ENCODE measurements at regions not wholly inside any gene's neighbourhood (a gene's known extent, or its start where the extent isn't known, plus 50 kb on each side); places are given as distances from the start of the nearest gene placed in this dataset.
A peak's percentile ranks its signal among the peaks of the same experiment; 100 is the strongest.
"Not testable (repeated sequence)": the region's sequence is repeated elsewhere in the genome, so short reads cannot be mapped to it uniquely, and the experiment has no call there.

DNA sequence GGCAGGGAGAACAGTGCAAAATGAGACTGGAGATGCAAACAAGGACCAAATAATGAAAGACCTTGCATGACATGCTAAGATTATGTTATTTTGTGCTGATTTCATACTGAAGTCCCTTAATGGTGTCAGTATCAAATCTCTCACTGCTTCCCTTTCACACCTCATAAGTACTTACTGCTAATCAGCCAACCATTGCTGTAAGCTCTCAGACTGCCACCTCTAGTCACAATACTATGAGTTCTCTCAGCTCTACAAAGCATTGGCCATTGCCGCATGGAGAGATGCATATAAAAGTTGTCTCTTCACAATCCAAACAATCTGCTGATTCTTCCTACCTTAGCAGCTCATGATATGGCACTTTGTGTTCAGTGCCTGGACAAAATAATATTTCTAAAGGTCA is 375.4 kb downstream of the LTN1 start:
- Mint-ChIP-seq H3K27me3 (no peaks in the 10 kb centered on the region), H3K4me3 (no peak overlapping the region), H3K36me3 (peaks cover 9% of the 10 kb centered on the region), H3K9me3 (no peaks in the 10 kb centered on the region), H3K4me1 (peaks cover 5% of the 10 kb centered on the region), H3K27ac (no peak overlapping the region)
- ATAC-seq: no peak

DNA sequence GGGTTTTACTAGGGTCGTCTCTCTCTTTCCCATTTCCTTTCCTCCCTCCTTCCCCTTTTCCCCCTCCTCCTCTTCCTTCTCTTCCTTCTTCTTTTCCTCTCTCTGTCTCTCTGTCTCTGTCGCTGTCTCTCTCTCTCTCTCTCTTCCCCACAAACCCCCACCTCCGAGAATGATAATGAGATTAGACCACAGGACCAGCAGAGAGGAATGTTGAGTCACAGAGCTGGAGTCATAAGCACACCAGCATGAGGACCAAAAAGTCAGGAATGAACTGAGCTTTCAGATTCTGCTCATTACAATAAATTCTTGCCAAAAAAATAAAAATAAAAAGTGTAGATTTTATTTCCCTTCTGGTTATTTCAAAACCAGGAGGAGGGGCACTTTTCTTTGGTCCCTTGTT is 377.4 kb downstream of the LTN1 start:
- no peak overlapping the region for H3K4me3 Mint-ChIP-seq
- H3K9me3 Mint-ChIP-seq: peaks cover 3% of the 10 kb centered on the region
- ATAC-seq: no peak
- peaks cover 5% of the 10 kb centered on the region for H3K4me1 Mint-ChIP-seq
- no peak overlapping the region for H3K27ac Mint-ChIP-seq
- H3K36me3 Mint-ChIP-seq: no peaks in the 10 kb centered on the region
- H3K27me3 Mint-ChIP-seq: no peaks in the 10 kb centered on the region

DNA sequence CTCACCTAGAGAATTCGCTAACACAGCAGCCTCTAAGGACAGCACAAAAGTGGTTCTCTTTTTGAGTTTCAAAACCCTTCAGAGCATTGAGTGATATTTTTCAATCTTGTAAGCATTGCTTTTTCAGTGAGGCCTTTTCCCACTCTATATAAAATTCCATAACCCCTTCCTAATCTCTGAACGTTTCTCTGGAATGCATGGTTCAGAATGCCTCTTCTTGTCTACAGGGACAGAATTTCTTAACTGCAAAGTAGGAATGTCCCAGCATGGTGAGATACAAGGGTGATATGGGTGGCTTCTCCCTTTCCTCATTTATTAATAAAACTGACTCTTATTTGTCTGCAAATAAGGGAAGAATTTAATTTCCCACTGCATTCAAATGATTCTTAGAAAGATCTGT is 377.9 kb downstream of the LTN1 start:
- H3K27me3 Mint-ChIP-seq: no peaks in the 10 kb centered on the region
- peaks cover 5% of the 10 kb centered on the region for H3K4me1 Mint-ChIP-seq
- H3K4me3 Mint-ChIP-seq: no peak overlapping the region
- no peak for ATAC-seq
- peaks cover under 1% of the 10 kb centered on the region for H3K36me3 Mint-ChIP-seq
- H3K9me3 Mint-ChIP-seq: peaks cover 4% of the 10 kb centered on the region
- H3K27ac Mint-ChIP-seq: no peak overlapping the region

DNA sequence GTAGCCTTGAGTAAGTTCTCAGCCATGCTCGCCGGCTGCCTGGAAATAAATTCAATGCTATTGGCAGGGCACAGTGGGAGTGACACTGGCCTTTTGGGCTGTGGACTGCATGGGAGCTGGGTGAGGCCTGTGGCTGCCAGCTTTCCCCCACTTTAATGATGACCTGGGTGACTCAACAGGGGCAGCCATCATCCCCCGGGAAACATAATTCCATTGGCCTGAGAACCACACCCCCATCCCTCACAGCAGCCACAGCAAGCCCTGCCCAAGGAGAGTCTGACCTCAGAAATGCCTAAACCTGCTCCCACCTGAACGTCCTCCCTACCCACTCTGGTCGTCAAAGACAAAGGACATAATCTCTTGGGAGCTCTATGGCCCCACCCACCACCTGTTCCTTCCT is 384.0 kb downstream of the LTN1 start:
- Mint-ChIP-seq H3K4me1 (peaks cover 24% of the 10 kb centered on the region), H3K27me3 (no peaks in the 10 kb centered on the region), H3K9me3 (peaks cover 14% of the 10 kb centered on the region), H3K4me3 (no peak overlapping the region), H3K36me3 (peaks cover 12% of the 10 kb centered on the region), H3K27ac (peak overlapping the region; percentile 20)
- no peak for ATAC-seq

DNA sequence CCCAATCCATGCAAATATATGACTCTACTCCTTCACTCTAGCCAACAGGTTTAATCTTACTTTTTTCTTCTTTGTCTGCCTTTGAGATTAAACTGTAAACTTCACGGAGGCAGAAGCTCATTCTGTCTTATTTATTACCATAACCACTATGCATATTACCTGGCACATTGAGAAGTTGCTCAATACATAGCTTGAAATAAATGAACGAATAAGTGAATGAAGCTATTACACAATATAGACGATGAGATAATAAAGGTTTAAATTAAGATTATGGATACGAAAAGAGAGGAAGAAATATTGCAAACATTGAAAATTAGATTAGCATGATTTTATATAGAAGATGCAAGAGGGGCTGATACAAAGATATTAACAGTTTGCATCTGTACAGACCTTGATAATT is 385.1 kb downstream of the LTN1 start:
- no peak for ATAC-seq
- Mint-ChIP-seq H3K9me3 (peaks cover 14% of the 10 kb centered on the region), H3K27ac (no peak overlapping the region), H3K36me3 (peaks cover 12% of the 10 kb centered on the region), H3K4me1 (peaks cover 26% of the 10 kb centered on the region), H3K4me3 (no peak overlapping the region), H3K27me3 (no peaks in the 10 kb centered on the region)

DNA sequence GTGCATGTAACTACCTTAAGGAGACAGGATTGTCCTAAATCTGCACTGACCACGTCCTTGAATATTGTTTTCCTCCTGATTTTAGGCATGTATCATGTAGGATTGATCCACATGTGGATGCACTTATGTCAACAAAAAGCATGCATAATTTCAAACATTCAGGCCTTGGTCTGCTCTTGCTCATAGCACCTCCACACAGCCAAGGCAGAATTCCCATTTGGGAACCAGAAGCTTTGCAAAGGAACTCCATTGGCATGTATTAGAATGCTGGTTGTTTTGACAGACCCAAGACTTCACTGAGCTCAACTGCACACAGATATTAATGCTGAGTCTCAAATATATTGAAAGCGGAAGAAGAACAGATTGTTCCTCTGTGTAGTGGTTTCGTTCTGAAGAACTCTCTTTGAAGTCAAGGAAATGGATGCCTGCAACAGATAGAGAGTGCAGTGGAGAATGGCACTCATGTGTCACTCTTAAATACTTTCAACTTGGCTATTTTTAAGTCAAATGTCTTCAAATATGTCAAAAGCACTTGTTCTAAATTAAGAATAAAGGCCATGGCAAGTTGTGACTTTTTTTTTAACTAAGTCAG is 387.6 kb downstream of the LTN1 start:
- peaks cover 26% of the 10 kb centered on the region for H3K36me3 Mint-ChIP-seq
- no peaks in the 10 kb centered on the region for H3K27me3 Mint-ChIP-seq
- H3K9me3 Mint-ChIP-seq: peaks cover 23% of the 10 kb centered on the region
- no peak overlapping the region for H3K4me3 Mint-ChIP-seq
- H3K27ac Mint-ChIP-seq: no peak overlapping the region
- H3K4me1 Mint-ChIP-seq: peaks cover 26% of the 10 kb centered on the region
- peak; percentile 100 for ATAC-seq

DNA sequence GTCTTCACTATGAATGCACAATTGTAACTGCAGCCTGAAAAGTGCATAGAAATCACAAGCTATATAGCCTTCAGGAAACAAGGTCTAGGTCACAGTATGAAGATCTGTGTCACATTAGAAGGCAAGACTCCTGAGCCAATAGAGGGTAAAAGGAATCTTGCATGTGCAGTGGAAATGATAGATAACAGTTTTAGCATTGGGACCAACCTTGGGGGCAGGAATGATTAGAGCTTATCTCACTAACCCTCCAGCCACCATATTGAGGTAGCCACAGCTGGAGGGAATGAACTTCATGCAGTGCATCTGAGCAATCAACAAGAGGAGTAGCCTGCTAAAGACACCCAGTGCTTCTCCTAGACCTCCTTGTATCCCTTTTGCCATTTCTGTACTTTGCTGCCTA is 390.1 kb downstream of the LTN1 start:
- Mint-ChIP-seq H3K36me3 (peaks cover 20% of the 10 kb centered on the region), H3K4me3 (no peak overlapping the region), H3K27ac (no peak overlapping the region), H3K9me3 (peaks cover 21% of the 10 kb centered on the region), H3K4me1 (peaks cover 18% of the 10 kb centered on the region), H3K27me3 (no peaks in the 10 kb centered on the region)
- no peak for ATAC-seq

DNA sequence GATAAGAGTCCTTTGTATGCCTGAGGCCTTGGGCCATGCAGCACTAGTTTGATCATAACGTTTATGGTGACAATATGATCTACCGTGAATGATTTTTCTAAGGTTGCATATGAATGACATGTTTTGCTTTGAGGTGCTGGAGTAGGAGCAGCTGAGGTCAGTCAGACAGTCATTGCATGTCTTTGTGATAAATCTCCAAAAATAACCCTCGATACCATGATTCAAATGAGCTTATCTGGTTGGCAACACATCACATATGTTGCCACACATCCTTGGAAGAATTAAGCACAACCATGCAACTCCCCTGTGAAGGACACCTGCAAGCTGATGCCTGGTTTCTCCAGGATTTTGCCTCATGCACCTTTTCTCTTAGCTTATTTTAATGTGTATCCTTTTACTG is 394.5 kb downstream of the LTN1 start:
- no peaks in the 10 kb centered on the region for H3K27me3 Mint-ChIP-seq
- H3K9me3 Mint-ChIP-seq: peaks cover 23% of the 10 kb centered on the region
- ATAC-seq: no peak
- H3K4me1 Mint-ChIP-seq: no peaks in the 10 kb centered on the region
- H3K36me3 Mint-ChIP-seq: peaks cover 27% of the 10 kb centered on the region
- H3K4me3 Mint-ChIP-seq: no peak overlapping the region
- H3K27ac Mint-ChIP-seq: no peak overlapping the region

DNA sequence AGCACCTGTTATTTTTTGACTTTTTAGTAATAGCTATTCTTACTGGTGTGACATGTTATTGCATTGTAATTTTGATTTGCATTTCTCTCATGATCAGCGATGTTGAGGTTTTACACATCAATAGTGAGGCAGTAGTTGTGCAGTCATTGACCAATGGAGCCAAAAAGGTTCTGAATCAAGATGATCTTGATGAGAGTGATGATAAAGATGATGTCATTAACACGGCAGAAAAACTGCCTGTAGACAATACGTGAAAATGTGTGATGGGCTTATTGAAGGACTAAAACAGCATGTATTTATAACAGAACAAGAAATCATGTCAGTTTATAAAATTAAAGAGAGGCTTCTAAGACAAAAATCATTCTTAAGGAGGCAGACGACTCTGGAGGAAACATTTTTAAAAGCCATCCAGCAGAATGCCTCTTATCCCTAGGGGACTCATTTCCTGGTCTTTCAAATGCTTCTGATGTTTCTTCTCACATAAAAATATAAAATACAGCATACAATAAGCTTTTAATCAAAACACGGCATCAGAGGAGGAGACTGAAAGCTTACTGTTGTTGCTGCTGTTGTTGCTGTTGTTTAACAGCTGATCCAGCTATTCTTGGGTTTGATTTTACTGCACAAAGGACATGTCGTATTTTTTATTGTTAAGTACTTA is 400.3 kb downstream of the LTN1 start:
- H3K27ac Mint-ChIP-seq: no peak overlapping the region
- H3K9me3 Mint-ChIP-seq: peaks cover 8% of the 10 kb centered on the region
- ATAC-seq: no peak
- peaks cover 7% of the 10 kb centered on the region for H3K4me1 Mint-ChIP-seq
- H3K36me3 Mint-ChIP-seq: peaks cover 4% of the 10 kb centered on the region
- H3K27me3 Mint-ChIP-seq: no peaks in the 10 kb centered on the region
- H3K4me3 Mint-ChIP-seq: no peak overlapping the region

DNA sequence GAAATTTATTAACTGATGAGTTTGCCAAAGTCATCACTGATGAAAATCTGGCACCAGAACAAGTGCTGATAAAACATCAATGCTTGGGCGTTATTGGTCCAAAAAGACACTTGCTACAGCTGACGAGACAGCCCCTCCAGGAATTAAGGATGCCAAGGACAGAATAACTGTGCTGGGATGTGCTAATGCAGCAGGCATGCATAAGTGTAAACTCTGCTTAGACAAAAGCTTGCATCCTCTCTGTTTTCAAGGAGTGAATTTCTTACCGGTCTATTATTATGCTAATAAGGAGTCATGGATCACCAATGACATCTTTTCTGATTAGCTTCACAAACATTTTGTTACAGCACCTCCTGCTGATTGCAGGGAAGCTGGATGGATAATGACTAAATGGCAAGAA is 402.0 kb downstream of the LTN1 start:
- no peak overlapping the region for H3K27ac Mint-ChIP-seq
- no peak for ATAC-seq
- no peaks in the 10 kb centered on the region for H3K36me3 Mint-ChIP-seq
- H3K9me3 Mint-ChIP-seq: peaks cover 8% of the 10 kb centered on the region
- H3K27me3 Mint-ChIP-seq: no peaks in the 10 kb centered on the region
- no peak overlapping the region for H3K4me3 Mint-ChIP-seq
- H3K4me1 Mint-ChIP-seq: peaks cover 7% of the 10 kb centered on the region

DNA sequence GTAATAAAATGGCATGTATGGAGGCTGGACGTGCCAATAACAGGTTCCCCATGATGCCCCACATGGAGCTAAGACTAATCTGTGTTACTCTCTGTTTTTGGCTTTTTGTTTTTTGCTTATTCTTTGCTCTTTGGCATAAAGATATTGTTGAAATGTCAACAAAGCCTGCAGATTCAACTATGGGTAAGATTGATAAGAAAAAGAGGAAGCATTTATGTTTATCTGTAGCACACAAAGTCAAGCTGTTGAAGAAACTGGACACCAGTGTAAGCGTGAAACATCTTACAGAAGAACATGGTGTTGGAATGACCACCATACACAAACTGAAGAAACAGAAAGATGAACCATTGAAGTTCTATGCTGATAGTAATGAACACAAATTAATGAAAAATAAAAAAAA is 402.7 kb downstream of the LTN1 start:
- Mint-ChIP-seq H3K27ac (no peak overlapping the region), H3K4me3 (no peak overlapping the region), H3K4me1 (peaks cover 7% of the 10 kb centered on the region), H3K27me3 (no peaks in the 10 kb centered on the region), H3K9me3 (peaks cover 13% of the 10 kb centered on the region), H3K36me3 (no peaks in the 10 kb centered on the region)
- no peak for ATAC-seq

DNA sequence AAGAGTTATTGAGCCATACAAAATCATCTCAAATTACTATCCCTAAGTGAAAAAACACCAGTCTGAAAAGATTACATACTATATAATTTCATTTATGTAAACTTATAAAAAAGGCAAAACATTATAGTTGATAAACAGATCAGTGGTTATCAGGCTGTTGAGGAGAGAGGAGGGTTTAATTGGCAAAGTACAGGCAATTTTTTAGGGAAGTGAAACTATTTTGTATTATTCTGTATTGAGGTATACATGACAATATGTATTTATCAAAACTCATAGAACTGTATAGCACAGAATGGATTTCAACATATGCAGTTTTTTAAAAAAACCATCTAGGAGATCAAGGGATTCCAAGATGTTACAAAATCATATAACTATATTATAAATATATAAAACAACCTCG is 403.7 kb downstream of the LTN1 start:
- Mint-ChIP-seq H3K4me1 (peaks cover 7% of the 10 kb centered on the region), H3K36me3 (no peaks in the 10 kb centered on the region), H3K4me3 (no peak overlapping the region), H3K9me3 (peaks cover 13% of the 10 kb centered on the region), H3K27me3 (no peaks in the 10 kb centered on the region), H3K27ac (no peak overlapping the region)
- ATAC-seq: no peak

DNA sequence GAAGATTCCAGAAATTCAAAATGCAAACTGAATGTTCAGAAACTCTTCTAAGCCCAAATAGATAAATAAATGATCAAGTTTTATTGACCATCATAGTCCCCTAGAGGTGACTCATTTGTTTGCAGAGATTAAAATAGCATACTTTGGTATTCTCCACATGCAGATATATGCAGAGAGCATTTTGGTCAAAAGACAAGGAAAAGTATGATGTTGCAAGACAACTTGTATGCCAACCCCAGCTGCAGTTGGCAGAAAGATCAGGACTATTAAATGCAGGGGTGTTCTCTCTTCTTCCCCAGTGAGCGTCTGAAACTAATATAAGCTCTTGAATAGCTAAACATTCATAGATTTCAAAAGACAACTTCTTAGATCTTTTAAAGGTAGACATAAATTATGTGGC is 404.9 kb downstream of the LTN1 start:
- Mint-ChIP-seq H3K9me3 (peaks cover 13% of the 10 kb centered on the region), H3K4me3 (no peak overlapping the region), H3K36me3 (no peaks in the 10 kb centered on the region), H3K27ac (no peak overlapping the region), H3K4me1 (peaks cover 7% of the 10 kb centered on the region), H3K27me3 (no peaks in the 10 kb centered on the region)
- ATAC-seq: no peak

DNA sequence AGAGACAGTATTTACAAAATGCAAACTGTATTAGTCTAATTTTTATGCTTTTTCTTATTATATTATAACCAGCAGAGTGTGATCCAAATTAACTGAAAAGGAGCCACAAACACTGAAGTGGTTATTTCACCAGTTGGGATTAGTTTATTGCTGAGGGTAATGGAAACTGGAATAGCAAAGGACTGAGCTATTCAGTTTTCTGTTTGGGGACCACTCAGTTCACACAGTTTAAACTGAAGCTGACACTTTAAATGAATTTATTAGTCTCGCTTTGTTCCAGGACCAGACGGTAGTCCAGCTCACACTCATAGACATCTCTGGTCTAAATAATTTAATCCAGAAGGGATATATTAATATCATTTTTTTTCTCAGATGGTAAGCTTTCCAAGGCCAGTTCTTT is 410.7 kb downstream of the LTN1 start:
- no peaks in the 10 kb centered on the region for H3K27me3 Mint-ChIP-seq
- no peaks in the 10 kb centered on the region for H3K4me1 Mint-ChIP-seq
- no peak for ATAC-seq
- H3K27ac Mint-ChIP-seq: no peak overlapping the region
- no peak overlapping the region for H3K4me3 Mint-ChIP-seq
- H3K9me3 Mint-ChIP-seq: peaks cover 5% of the 10 kb centered on the region
- peaks cover 7% of the 10 kb centered on the region for H3K36me3 Mint-ChIP-seq

DNA sequence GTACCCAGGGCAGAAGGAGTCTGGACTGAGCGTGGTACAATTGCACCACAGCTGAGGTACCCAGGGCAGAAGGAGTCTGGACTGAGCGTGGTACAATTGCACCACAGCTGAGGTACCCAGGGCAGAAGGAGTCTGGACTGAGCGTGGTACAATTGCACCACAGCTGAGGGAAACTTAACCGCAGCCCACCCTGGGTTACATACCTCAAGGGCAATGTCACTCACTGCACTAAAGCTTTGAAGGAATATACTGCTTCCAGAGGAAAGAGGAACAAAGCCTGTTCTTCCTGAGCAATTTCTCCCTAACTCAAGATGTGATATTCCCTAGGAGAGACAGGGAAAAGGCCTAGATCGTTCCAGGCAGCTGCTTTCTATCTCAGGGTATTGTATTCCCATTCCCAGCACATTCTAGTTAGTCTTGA is 411.4 kb downstream of the LTN1 start:
- H3K4me1 Mint-ChIP-seq, H3K9me3 Mint-ChIP-seq, H3K4me3 Mint-ChIP-seq, H3K27ac Mint-ChIP-seq, H3K27me3 Mint-ChIP-seq, H3K36me3 Mint-ChIP-seq: not testable (repeated sequence)
- ATAC-seq: peak; percentile 56

DNA sequence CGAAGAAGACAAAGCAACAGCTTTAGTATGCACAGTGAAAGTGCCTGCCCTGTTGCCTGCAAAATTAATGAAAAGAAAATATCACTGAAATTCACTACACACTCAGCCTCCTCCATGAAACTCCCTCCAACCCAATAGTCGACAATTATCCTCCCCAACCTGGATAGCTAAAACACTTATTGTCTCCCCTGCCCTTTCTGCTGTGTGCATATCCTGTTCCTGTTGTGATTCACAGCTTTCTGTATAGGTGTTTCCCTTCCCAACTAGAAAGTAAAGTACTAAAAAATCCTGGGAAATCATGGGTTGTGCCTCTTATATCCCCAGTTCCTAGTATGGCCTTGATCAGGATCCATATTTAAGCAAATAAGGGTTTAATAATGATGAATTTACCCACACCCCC is 412.1 kb downstream of the LTN1 start:
- no peak for ATAC-seq
- Mint-ChIP-seq H3K36me3 (peaks cover 15% of the 10 kb centered on the region), H3K4me1 (no peaks in the 10 kb centered on the region), H3K4me3 (no peak overlapping the region), H3K27ac (no peak overlapping the region), H3K9me3 (peaks cover 6% of the 10 kb centered on the region), H3K27me3 (no peaks in the 10 kb centered on the region)
